ENCODE measurements at regions not wholly inside any gene's neighbourhood (a gene's known extent, or its start where the extent isn't known, plus 50 kb on each side); places are given as distances from the start of the nearest gene placed in this dataset.

- TF ChIP-seq CTCF (IDR thresholded peaks at IDR 0.05; ENCODE audit: low read depth, low read length) (peak; percentile 36), MYC (IDR thresholded peaks at IDR 0.05; ENCODE audit: low read depth, low read length) (no peak), POLR2A (IDR thresholded peaks at IDR 0.05; ENCODE audit: extremely low read depth, insufficient read length) (no peak)
Observed at GRCh38 chr14:106268013-106268727, 741.8 kb downstream of the TMEM121 start.

All from NB4 (cell line).